CD1c-positive myeloid dendritic cell (primary cell): ENCODE measurements at regions not wholly inside any gene's neighbourhood (a gene's known extent, or its start where the extent isn't known, plus 50 kb on each side); places are given as distances from the start of the nearest gene placed in this dataset.
A peak's percentile ranks its signal among the peaks of the same experiment; 100 is the strongest.

ENCODE experiments used
- DNase-seq: peaks from one replicate; pipeline ENCODE4 v3.0.0-alpha.2; 2016; ENCODE audit errors: extremely low spot score

DNA sequence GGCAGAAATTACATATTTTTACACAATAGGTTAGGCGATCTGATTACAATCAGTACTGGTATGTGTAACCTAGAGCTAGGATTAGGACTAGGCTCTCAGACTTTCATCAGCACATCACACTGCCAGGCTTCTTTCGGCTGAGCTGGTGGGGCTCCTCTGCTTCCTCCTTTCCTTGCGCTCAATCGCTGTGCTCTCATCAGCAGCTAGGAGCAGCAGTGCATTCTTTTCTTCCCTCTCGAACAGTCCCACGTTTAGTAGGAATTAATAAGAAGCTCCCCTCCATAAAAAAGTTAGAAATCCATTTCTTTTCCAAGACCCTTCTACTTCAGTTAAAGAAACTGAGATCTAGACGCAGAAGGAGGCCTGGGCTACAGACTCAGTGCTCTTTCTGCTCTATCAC lies 350.4 kb downstream of the SPRY1 start:
- DNase-seq, result no peak

DNA sequence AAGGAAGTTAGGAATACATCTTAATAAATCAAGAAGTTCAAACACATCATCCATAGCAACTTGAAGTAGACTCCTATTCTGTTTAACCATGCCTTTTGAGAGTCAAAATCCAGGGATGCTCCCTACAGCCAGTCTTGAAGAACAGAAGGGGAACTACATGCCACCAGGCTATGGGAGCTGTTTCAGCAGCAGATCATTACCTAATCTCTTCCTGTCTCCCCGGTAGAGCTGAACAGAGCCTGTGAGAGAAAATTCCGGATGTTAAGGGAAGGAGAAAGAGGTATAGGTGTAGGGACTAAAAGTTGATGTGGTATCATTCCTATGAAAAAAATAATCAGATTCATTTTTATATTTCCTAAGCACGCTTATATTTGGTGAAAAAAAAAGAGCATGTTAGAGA lies 352.2 kb downstream of the SPRY1 start:
- no peak for DNase-seq

DNA sequence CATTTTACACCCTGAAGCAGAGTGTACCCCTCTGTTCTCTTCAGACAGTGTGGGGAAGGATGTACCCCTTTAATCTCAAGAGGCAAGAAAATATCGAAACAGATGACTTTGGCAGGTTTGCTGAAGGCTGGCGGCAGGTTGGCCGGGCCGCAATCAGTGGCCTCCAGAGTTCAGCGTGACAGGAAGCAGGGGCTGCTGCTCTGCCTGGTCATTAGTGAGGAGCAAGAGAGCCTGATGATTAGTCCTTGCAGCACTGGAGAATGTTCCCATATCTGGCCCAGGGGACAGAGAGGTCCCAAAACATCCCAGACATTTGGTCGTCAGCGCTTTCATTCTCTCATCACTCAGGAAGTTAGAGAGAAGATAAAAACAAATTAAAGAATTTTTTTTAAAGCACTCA lies 352.8 kb downstream of the SPRY1 start:
- no peak for DNase-seq

DNA sequence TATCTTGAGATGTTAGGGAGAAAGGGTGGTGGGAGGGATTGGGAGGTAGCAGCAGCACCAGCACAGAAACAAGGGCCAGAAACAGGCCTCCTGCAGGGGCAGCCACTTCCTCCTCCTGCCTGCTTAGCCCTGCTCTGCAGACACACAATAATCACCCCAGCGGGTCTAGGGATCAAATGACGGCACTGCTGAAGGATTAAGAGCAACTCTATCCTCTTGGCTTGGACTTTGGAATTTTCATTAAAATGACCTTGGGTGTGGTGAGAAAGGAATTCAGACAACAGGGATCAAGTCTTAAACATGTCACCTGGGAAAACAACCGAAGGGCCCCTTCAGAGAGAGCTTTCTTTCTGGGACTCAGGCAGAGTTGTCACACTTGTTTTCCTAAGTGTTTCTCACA lies 353.4 kb downstream of the SPRY1 start:
- no peak for DNase-seq

DNA sequence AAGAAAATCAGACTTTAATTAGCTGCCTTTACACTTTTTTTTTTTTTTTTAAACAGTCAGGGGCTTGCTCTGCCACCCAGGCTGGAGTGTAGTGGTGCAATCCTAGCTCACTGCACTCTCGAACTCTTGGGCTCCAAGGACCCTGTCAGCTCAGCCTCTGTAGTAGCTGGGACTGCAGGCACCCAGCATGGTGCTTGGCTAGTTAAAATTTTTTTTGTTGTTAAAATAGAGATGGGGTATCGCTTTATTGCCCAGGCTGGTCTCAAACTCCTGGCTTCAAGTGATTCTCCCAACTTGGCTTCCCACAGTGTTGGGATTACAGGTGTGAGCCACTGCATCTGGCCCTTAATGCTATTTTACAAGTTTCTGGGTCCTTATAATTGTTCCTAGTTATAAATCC lies 359.1 kb downstream of the SPRY1 start:
- DNase-seq, result no peak

DNA sequence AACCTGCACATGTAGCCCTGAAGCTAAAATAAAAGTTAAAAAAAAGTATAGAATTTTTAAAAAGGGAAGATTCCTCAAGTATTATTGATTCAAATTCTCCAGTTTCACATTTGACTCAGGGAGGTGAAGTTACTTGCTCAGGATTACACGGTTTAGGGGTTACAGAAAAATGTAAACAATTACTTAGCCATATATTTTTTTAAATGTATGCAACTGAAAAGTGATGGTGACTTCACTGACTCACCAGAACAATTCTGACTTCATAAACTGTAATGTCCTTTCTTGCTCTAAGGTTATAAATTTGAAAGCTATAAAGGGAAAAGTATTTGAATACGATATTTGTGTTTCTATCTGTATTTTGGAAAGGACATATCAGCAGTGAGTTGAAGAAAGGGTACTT lies 371.2 kb downstream of the SPRY1 start:
- no peak for DNase-seq

DNA sequence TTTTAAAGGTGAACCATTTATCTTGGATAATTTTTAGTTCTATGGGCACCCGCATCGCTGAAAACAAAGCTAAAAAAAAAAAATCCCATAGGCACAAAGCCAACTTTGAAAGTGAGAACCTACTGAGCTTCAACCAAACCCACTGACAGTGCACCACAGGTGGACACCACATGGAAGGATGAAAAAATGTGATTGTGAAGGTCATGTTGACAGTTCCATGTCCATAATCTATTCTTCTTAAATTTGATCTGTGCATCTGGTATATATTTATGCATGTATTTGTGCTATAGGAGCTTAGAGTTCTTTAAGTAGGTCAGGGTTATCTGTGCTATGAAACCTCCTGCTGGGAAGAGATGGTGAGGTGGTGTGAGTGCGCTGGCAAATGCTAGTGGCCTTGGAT lies 374.3 kb downstream of the SPRY1 start:
- no peak for DNase-seq

DNA sequence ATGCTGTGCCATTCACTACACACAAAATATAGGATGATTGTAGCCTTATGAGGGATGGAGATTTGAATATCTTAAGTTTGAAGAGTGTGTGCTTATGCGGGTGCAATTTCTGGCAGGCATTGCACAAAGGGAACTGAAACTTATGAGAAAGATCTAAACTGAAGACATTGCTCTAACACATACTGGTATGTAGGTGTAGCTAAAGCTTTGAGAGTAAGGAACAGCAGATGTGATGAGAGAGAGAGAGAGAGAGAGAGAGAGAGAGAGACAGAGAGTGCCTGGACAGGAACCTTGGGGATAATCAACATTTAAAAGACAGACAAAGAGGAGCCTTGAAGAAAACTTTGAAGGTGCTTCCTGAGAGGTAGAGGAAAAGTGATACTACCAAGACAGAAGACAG lies 379.7 kb downstream of the SPRY1 start:
- DNase-seq, result peak; percentile 51

DNA sequence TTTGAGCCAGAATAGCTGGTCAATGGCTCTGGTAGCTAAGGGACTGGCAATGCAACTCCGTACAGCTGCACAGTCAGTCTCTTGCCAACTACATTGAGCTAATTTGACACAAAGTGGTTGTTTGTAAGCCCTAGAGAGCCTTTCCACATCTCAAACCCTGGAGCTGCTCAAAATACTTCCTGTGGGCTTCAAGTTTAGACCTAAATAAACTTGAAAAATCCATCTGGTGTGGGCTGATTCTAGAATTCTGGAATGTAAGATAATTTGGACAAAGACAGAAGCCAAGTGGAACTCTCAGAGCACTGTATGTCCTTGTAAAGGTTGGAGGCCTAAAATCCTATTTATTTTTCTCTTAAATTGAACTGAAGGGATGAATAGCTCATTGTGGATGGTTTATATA lies 380.8 kb downstream of the SPRY1 start:
- DNase-seq, result no peak

DNA sequence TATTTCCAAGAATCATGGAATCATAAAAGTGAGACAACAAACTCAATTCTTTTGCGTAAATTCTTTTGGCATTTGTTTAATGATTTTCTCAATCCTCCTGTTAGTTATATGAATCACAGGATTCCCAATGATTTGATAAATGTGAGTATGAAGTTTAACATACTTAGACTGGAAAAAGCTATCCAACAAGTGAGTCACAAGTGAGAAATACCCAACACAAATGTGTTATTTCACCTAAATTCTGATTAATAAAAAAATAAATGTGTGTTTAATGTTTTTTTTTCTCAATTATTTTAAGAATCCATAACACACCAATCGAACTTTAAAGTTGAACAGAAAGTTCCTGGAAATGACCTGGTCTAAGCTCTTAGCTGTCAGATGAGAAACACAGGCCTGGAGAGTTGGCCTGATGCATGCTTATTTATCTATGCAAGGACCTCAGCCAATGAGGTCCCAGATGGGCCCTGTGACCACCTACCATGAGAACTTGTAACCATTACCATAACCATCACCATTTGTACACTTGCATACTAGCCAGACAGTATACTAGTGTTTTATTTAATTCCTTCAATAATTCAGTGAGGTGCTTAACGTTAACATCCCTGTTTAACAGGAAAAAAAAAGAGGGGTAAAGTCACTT lies 386.7 kb downstream of the SPRY1 start:
- no peak for DNase-seq

DNA sequence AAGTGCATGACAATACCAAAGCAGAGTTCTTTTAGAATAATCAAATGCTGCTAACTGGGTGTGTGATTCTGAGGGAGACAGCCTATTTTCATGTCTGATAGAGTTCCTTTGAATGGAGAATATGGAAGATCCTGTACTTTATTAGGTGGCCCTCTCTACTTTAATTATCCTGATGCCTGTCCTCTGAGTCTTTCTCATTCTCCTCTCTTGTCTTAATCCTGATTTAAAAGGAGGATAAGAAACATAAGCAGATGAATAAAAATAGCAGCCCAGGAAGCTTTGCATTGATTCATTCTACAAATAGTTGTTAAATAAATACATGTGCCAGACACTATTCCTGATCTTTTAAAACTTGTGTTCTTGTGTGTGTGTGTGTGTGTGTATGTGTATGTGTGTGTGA lies 387.3 kb downstream of the SPRY1 start:
- DNase-seq, result no peak

DNA sequence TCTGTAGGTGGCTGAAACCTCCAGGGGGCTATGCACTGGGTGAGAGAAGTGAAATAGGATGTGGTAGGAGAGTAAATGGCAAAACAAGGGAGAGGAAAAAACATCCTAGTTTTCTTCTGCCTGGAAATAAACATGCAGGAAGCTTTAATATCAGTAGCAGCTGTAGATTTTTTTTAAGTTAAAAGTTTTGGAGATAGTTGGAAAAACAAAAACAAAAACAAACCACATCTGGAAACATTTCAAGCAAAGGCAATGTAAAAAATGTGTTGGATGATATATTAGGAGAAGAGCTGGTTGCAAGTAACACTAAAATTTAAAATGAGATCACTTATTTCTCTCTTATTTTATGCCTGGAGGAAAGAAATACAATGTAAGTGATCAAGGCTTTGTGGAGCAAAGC lies 388.0 kb downstream of the SPRY1 start:
- no peak for DNase-seq

DNA sequence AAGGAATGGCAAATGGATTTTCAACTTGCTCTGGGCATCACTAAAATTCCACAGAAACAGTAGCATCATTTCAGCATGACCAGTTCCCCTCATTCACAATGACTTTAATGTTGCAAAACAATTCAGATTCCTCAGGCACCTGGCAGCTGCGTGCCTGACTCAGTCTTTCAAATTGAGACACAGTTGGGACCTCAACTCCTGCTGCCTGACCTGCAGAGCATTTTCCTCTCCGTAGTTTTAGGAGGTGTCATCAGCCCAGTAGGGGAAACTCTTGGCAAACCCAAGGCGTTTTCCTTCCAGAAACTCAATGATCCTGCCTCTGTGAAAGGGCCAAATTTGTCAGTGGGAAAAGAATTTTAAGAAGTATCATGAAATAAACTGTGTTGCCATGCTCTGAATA lies 388.9 kb downstream of the SPRY1 start:
- DNase-seq, result no peak

DNA sequence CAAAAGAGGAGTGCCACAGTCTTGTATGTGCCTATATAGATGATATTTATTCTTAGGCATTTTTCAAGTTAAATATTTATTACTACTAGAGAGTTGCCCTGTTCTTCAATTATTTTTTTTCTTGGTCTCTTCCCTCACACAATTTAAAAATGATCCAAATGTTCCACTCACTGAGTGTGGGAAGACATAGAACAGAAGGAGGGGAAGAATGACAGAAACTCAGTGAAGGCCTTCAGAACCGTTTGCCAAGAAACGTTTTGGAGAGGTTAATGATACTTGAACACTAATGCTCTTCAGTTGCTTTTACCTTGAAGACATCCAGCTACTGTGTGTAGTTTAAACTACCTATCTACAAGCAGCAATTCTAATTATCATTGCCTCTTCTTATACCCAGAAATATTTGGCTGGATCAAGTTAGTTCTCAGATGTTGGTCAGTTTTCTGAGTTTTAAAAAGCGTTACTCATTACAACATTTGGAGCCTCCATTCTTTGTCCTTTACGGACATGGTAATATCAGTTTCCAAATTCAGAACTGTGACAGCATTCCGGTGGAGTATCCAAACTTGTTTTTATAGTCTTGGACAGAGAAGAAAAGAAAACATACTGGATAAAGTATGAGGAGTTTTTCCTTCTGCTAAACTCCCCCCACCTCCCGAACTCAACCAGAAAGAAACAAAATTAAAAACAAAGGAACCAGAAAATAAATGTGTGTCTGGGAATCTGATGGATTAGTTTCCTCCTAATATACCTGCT lies 389.7 kb downstream of the SPRY1 start:
- no peak for DNase-seq

DNA sequence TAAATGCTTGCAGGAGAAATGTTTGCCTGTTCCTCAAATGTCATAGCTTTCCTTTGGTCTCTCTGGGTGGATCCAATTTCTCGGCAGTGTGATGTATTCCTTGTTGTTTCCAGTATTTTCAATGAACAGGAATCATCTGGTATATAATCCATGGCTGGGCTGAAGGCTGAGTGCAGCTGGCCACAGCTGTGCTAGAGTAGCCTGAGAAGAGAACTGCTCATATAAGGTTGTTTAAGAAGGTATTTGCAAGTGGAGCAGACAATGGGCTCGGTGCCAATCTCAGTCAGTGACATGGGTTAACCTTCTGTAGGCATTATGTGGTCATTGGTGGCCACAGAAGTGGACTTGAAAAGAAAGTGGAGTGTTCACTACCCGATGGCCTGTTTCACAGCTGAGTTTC lies 390.3 kb downstream of the SPRY1 start:
- DNase-seq, result no peak

DNA sequence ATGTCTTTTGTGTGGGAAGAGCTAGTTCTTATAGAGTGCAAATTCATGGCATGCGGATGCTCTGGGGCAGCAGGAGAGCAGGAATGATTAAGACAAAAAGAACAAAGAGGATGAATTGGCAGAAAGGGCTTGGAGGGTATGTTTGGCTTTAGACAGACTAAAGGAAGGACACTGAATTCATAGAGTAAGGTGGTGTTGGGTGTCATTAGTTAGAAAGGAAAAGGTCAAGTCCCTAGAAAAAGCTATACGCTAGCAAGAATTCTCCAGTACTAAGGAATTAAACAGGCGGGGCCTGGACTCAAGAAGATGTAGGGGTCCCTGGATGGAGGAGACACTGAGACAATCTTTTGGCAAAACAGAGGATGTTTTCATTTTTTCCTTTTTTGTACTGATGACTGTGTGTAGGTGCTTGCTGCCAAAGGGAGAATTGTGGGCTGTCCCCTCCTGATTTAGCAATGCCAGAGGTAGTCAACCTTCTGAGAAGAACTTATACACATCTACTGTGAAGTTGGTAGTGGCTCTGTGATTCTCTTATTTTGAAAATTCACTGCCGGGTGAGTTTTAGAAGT lies 391.0 kb downstream of the SPRY1 start:
- no peak for DNase-seq

DNA sequence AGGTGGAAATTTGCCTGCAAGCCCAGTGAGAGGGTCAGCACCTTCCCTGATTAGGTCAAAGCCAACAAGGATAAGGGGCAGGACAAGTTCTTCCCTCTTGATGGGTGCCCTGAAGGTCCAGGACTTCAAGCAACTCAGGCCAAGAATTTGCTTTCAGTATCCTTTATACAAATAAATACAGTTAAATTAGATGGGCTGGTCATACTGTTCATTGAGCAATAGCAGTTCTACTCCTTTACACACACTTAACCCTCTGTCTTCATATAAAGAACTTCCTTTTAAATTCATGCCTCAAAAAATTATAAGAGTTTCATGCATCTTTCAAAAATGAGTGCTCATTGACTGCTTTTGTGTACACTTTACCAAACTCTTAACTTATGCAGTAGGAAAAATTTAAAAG lies 392.0 kb downstream of the SPRY1 start:
- no peak for DNase-seq

DNA sequence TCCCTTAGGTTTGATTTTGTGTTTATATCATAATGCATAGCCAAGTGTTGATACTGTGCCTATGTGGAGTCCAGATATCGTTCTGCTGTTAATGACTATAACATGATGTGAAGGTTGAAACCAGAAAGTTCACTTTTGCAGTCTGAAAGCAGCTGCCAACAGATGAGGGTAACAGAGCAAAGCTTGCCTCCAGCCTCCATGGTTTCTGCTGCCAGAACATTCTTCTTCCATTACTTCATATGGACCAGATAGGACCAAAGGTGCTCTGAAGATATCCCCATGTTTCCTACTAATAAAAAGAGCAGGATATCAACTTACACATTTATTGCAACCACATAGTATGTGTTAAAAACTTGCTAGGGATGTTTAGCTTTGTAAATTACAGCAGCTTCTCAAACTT lies 394.1 kb downstream of the SPRY1 start:
- DNase-seq, result no peak

DNA sequence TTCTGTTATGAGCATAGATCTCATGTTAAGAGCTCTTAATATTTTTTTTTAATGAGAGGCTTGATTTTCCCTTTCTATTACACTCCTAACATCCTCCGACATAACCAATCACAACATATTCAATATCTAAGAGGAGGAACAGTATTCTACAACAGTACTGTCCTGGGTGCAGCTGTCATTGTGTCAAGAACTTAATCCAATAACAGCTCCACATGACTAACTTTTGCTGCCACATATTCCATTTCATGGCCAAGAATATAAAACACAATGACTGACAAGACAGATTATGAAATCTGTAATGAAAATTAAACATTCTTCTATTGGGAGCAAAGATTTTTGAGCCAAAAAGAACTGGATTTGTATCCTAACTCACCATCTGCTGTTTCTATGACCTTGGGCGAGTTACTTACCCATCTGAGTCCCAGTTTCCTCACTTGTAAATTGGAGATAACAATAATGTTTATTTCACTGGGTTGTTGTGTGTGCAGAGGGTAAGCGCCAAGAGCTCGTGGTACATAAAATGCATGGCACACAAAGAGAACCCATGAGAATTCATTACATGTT lies 405.6 kb downstream of the SPRY1 start:
- no peak for DNase-seq

DNA sequence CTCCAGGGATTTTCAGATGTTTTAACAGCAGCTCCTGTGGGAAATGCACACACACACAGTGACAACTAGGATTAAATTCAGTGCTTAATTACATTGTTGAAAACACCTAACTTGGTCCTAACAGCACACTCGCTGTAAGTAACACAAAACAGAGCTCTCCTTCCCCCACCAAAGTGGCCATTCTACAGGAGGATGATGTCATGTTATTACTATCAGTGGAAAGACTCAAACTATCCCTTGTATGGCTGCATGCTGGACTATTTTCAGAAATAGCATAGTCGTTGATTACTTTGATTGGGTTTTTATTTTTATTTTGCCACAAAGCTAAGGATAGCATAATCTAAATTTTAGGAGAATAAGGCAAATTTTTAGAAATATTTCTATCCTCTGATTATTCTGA lies 406.3 kb downstream of the SPRY1 start:
- DNase-seq, result no peak

DNA sequence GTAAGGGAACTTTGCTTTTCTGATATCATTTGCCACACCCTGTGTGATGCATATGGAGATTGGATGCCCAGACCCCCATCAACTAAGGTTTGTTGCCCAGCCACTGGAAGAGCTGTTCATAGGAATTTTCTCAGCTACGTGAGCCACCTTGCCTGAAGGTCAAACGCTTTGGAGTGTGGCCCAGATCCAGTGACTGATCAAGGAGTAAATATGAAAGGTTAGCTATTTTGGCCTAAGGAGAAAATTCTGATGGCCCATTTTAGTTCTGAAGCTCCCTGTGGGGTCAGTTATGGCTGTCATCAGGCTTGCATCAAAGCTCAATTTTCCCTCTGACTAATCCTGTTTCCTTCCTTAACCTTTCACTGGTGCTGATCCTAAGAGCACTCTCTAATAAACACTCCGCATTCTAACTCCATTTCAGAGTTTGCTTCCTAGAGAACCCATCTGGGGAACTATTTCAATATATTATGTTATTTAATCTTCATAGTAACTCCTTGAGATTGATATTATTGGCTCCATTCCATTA lies 407.7 kb downstream of the SPRY1 start:
- no peak for DNase-seq

DNA sequence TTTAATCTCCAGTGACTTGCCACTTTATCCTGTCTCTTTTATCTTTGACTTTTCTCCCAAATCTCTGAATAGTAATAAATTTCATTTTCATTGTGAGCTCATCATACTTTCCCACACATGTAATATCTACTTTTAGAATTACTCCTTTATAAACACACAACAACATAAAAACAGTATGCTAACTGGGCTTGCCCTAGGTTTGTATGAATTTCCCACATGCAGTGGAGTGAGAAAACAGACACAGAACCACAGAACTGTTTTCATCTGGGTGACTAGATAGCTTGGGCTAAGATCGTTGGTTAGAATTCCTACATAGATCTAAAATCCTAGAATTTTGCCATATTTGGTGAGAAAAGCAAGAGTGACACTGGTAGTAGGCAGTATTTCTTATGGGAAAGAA lies 409.5 kb downstream of the SPRY1 start:
- DNase-seq, result no peak

DNA sequence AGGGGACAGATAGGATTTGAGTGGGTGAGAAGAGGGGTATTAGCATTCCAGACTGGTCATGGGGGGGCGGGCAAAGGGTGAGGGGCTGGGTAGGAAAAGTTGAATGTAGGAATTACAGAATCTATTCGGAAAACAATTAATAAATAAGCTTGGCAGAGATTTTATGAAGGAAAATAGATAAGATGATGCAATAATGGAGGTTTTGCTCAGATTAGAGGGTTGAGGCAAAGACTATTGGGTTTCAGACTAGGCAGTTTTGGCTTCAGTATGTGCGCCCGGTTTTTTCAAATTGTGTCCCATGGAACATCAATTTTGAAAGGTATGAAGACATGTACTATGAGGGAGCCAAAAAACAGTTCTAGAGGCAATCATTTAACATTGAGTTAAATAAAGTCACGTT lies 410.6 kb downstream of the SPRY1 start:
- DNase-seq, result no peak
